GM19035 (cell line): ENCODE measurements at regions not wholly inside any gene's neighbourhood (a gene's known extent, or its start where the extent isn't known, plus 50 kb on each side); places are given as distances from the start of the nearest gene placed in this dataset.
"Not testable (repeated sequence)": the region's sequence is repeated elsewhere in the genome, so short reads cannot be mapped to it uniquely, and the experiment has no call there.

ENCODE experiments used
- ATAC-seq: cut with Tn5 transposase; IDR thresholded peaks from one replicate; pipeline ENCODE4 v1.9.1; 2021; ENCODE audit not compliant: unreplicated experiment

- not testable (repeated sequence) for ATAC-seq
Measured at GRCh38 chr4:126201251-126202138, 886.7 kb downstream of the FAT4 start.

GRCh38 chr4:126202226-126202625, 887.5 kb downstream of the FAT4 start:
- no peak for ATAC-seq

- no peak for ATAC-seq
Measured at GRCh38 chr4:126207910-126208309, 893.2 kb downstream of the FAT4 start.

- ATAC-seq, result no peak
Measured at GRCh38 chr4:126209147-126209546, 894.4 kb downstream of the FAT4 start.

GRCh38 chr4:126213996-126214395, 899.2 kb downstream of the FAT4 start:
- no peak for ATAC-seq

GRCh38 chr4:126215759-126216158, 901.0 kb downstream of the FAT4 start:
- ATAC-seq, result no peak

- no peak for ATAC-seq
Measured at GRCh38 chr4:126216611-126217010, 901.9 kb downstream of the FAT4 start.

- ATAC-seq, result no peak
Measured at GRCh38 chr4:126221282-126221681, 906.5 kb downstream of the FAT4 start.

- no peak for ATAC-seq
Measured at GRCh38 chr4:126221717-126222340, 907.1 kb downstream of the FAT4 start.

GRCh38 chr4:126223784-126224407, 909.1 kb downstream of the FAT4 start:
- no peak for ATAC-seq

- no peak for ATAC-seq
Measured at GRCh38 chr4:126227428-126227827, 912.7 kb downstream of the FAT4 start.

- ATAC-seq, result no peak
Measured at GRCh38 chr4:126230269-126230668, 915.5 kb downstream of the FAT4 start.

- no peak for ATAC-seq
Measured at GRCh38 chr4:126233483-126233882, 918.7 kb downstream of the FAT4 start.

GRCh38 chr4:126238013-126238412, 923.3 kb downstream of the FAT4 start:
- no peak for ATAC-seq

- ATAC-seq, result no peak
Measured at GRCh38 chr4:126241634-126242033, 926.9 kb downstream of the FAT4 start.

GRCh38 chr4:126242679-126243390, 928.1 kb downstream of the FAT4 start:
- ATAC-seq, result no peak

- no peak for ATAC-seq
Measured at GRCh38 chr4:126247409-126247808, 932.7 kb downstream of the FAT4 start.

GRCh38 chr4:126250006-126250405, 935.3 kb downstream of the FAT4 start:
- no peak for ATAC-seq

GRCh38 chr4:126251169-126251568, 936.4 kb downstream of the FAT4 start:
- ATAC-seq, result no peak

- no peak for ATAC-seq
Measured at GRCh38 chr4:126262665-126263064, 947.9 kb downstream of the FAT4 start.

- ATAC-seq, result no peak
Measured at GRCh38 chr4:126264839-126265238, 950.1 kb downstream of the FAT4 start.
